SK-N-SH (cell line): ENCODE measurements at regions not wholly inside any gene's neighbourhood (a gene's known extent, or its start where the extent isn't known, plus 50 kb on each side); places are given as distances from the start of the nearest gene placed in this dataset.

Experiments used
- ELF1 ChIP-seq: IDR thresholded peaks from 2 replicates; pipeline ENCODE4 v1.4.0; 2012
- EZH2phosphoT487 ChIP-seq: fragments of 200-600 bp; sonication (generic); IDR thresholded peaks from 2 replicates; pipeline ENCODE4 v1.6.1; 2017; ENCODE audit warnings: low read depth, mixed run types, mild to moderate bottlenecking, antibody characterized with exemption, moderate library complexity, borderline replicate concordance
- MXI1 ChIP-seq: IDR thresholded peaks from 2 replicates; pipeline ENCODE4 v1.6.1; 2012; ENCODE audit warnings: mild to moderate bottlenecking, low read depth, low read length, improper control_type of control experiment
- RFX5 ChIP-seq: IDR thresholded peaks from 2 replicates; pipeline ENCODE4 v1.6.1; 2012; ENCODE audit warnings: mild to moderate bottlenecking, improper control_type of control experiment, low read length
- RXRA ChIP-seq: IDR thresholded peaks from 2 replicates; pipeline ENCODE4 v1.4.0; 2012; ENCODE audit warnings: low read depth, mild to moderate bottlenecking, borderline replicate concordance
- YY1 ChIP-seq: IDR thresholded peaks from 2 replicates; pipeline ENCODE4 v1.4.0; 2012; ENCODE audit warnings: low read depth, mild to moderate bottlenecking
- TF ChIP-seq, protein P1 (sequence below): fragments of 200-600 bp; sonication (generic); IDR thresholded peaks from 2 replicates; pipeline ENCODE4 v1.6.1; 2017; ENCODE audit warnings: antibody characterized with exemption, mild to moderate bottlenecking, moderate library complexity
- TF ChIP-seq, protein P2 (sequence below): IDR thresholded peaks from 2 replicates; pipeline ENCODE4 v1.6.1; 2012; ENCODE audit warnings: mild to moderate bottlenecking, low read depth, low read length, moderate library complexity

DNA sequence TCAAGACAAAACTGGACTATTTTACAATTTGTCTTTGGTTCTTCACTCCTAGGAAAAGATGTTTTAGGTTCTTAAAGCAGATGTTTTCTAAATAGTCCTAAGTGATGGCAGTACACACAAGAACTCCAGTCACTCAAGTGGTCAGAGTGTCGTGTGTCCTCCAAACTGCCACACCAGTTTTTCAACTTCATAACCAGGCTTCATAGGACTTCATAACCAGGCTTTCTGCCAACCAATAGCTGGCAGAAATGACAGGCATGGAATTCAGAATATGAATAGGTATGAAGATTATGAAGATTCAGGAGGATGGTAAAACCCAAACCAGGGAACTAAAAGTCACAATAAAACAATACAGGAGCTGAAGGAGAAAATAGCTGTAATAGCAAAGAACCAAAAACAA lies 721.2 kb upstream of the SEMA3D start:
- TF ChIP-seq RXRA (no peak), EZH2phosphoT487 (no peak), RFX5 (no peak), YY1 (no peak), ELF1 (no peak), MXI1 (no peak)
- TF ChIP-seq, protein P1, sequence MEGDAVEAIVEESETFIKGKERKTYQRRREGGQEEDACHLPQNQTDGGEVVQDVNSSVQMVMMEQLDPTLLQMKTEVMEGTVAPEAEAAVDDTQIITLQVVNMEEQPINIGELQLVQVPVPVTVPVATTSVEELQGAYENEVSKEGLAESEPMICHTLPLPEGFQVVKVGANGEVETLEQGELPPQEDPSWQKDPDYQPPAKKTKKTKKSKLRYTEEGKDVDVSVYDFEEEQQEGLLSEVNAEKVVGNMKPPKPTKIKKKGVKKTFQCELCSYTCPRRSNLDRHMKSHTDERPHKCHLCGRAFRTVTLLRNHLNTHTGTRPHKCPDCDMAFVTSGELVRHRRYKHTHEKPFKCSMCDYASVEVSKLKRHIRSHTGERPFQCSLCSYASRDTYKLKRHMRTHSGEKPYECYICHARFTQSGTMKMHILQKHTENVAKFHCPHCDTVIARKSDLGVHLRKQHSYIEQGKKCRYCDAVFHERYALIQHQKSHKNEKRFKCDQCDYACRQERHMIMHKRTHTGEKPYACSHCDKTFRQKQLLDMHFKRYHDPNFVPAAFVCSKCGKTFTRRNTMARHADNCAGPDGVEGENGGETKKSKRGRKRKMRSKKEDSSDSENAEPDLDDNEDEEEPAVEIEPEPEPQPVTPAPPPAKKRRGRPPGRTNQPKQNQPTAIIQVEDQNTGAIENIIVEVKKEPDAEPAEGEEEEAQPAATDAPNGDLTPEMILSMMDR: no peak
- TF ChIP-seq, protein P2, sequence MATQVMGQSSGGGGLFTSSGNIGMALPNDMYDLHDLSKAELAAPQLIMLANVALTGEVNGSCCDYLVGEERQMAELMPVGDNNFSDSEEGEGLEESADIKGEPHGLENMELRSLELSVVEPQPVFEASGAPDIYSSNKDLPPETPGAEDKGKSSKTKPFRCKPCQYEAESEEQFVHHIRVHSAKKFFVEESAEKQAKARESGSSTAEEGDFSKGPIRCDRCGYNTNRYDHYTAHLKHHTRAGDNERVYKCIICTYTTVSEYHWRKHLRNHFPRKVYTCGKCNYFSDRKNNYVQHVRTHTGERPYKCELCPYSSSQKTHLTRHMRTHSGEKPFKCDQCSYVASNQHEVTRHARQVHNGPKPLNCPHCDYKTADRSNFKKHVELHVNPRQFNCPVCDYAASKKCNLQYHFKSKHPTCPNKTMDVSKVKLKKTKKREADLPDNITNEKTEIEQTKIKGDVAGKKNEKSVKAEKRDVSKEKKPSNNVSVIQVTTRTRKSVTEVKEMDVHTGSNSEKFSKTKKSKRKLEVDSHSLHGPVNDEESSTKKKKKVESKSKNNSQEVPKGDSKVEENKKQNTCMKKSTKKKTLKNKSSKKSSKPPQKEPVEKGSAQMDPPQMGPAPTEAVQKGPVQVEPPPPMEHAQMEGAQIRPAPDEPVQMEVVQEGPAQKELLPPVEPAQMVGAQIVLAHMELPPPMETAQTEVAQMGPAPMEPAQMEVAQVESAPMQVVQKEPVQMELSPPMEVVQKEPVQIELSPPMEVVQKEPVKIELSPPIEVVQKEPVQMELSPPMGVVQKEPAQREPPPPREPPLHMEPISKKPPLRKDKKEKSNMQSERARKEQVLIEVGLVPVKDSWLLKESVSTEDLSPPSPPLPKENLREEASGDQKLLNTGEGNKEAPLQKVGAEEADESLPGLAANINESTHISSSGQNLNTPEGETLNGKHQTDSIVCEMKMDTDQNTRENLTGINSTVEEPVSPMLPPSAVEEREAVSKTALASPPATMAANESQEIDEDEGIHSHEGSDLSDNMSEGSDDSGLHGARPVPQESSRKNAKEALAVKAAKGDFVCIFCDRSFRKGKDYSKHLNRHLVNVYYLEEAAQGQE: no peak
